Vagina (tissue), 2 donors: ENCODE measurements at regions not wholly inside any gene's neighbourhood (a gene's known extent, or its start where the extent isn't known, plus 50 kb on each side); places are given as distances from the start of the nearest gene placed in this dataset.

ENCODE experiments used
- DNase-seq, 2 donors: peaks; one replicate each; pipeline ENCODE4 v3.0.0-alpha.2; 2017; ENCODE audit errors: extremely low spot score in 2 of 2
- H3K27ac ChIP-seq: fragments of 200-600 bp; sonication (generic); one replicate; pipeline ENCODE4 v1.5.1; 2019
- H3K27me3 ChIP-seq: fragments of 200-600 bp; sonication (generic); one replicate; pipeline ENCODE4 v1.5.1; 2019
- H3K36me3 ChIP-seq, 2 donors: fragments of 200-600 bp; sonication (generic); one replicate each; pipeline ENCODE4 v1.5.1; 2017 to 2019
- H3K4me1 ChIP-seq: fragments of 200-600 bp; sonication (generic); one replicate; pipeline ENCODE4 v1.5.1; 2019
- H3K4me3 ChIP-seq, 2 donors: fragments of 200-600 bp; sonication (generic); 1 replicate in 1 of 2; 2 replicates in 1 of 2; pipeline ENCODE4 v1.5.1; 2016 to 2019
- H3K9me3 ChIP-seq: fragments of 200-600 bp; sonication (generic); one replicate; pipeline ENCODE4 v1.5.1; 2019
- CTCF ChIP-seq, 3 experiments: fragments of 450-650 bp in 2 of 3; fragments of 200-600 bp in 1 of 3; sonication (generic) in 1 of 3; IDR thresholded peaks; one replicate each; pipeline ENCODE4 v1.5.1; 2017 to 2019; ENCODE audit warnings: antibody characterized with exemption in 3 of 3, mild to moderate bottlenecking in 2 of 3, moderate library complexity in 2 of 3
- POLR2A ChIP-seq, 2 donors: fragments of 450-650 bp; IDR thresholded peaks; one replicate each; pipeline ENCODE4 v1.6.1; 2017; ENCODE audit warnings: antibody characterized with exemption in 2 of 2, mild to moderate bottlenecking in 2 of 2, moderate library complexity in 2 of 2
- POLR2AphosphoS5 ChIP-seq, 2 donors: sonication (generic); formaldehyde crosslinking; IDR thresholded peaks; one replicate each; pipeline ENCODE4 v1.9.0; 2017; ENCODE audit warnings: antibody characterized with exemption in 2 of 2, mild to moderate bottlenecking in 2 of 2, low read depth in 1 of 2; ENCODE audit not compliant: insufficient read depth in 1 of 2
- intact Hi-C: fragments of 100-400 bp; cut with DNase I; formaldehyde crosslinking; loops from one replicate; pipeline ENCODE4 v1.15.1; 2023

- DNase-seq: no peak
- intact Hi-C loops: no loop called here
- H3K27ac ChIP-seq: no peak overlapping the region
- H3K36me3 ChIP-seq: no peaks in the 10 kb centered on the region
- H3K9me3 ChIP-seq: no peaks in the 10 kb centered on the region
- H3K4me3 ChIP-seq: no peak overlapping the region
- H3K27me3 ChIP-seq: no peaks in the 10 kb centered on the region
- no peaks in the 10 kb centered on the region for H3K4me1 ChIP-seq
- no peak for TF ChIP-seq CTCF (IDR thresholded peaks at IDR 0.05)
- no peak for TF ChIP-seq POLR2AphosphoS5 (IDR thresholded peaks at IDR 0.05; ENCODE audit: insufficient read depth in 1 of 2, low read depth in 1 of 2)
- TF ChIP-seq POLR2A (IDR thresholded peaks at IDR 0.05): no peak
Observed at GRCh38 chr2:59004621-59005020, 763.5 kb upstream of the FANCL start.

GRCh38 chr2:59000796-59001195 is 759.7 kb upstream of the FANCL start:
- no peaks in the 10 kb centered on the region for H3K27me3 ChIP-seq
- no peaks in the 10 kb centered on the region for H3K9me3 ChIP-seq
- TF ChIP-seq CTCF (IDR thresholded peaks at IDR 0.05) (no peak), POLR2AphosphoS5 (IDR thresholded peaks at IDR 0.05; ENCODE audit: insufficient read depth in 1 of 2, low read depth in 1 of 2) (no peak), POLR2A (IDR thresholded peaks at IDR 0.05) (no peak)
- intact Hi-C loops: no loop called here
- H3K27ac ChIP-seq: no peak overlapping the region
- H3K36me3 ChIP-seq: no peaks in the 10 kb centered on the region
- DNase-seq: no peak
- no peaks in the 10 kb centered on the region for H3K4me1 ChIP-seq
- no peak overlapping the region for H3K4me3 ChIP-seq

GRCh38 chr2:58992062-58992706 is 751.1 kb upstream of the FANCL start:
- Histone ChIP-seq H3K27ac (no peak overlapping the region), H3K4me1 (no peaks in the 10 kb centered on the region), H3K4me3 (no peak overlapping the region), H3K9me3 (no peaks in the 10 kb centered on the region), H3K27me3 (no peaks in the 10 kb centered on the region), H3K36me3 (no peaks in the 10 kb centered on the region)
- TF ChIP-seq POLR2A (IDR thresholded peaks at IDR 0.05) (no peak), CTCF (IDR thresholded peaks at IDR 0.05) (no peak), POLR2AphosphoS5 (IDR thresholded peaks at IDR 0.05; ENCODE audit: insufficient read depth in 1 of 2, low read depth in 1 of 2) (no peak)
- DNase-seq: no peak
- intact Hi-C loops: no loop called here

- TF ChIP-seq CTCF (IDR thresholded peaks at IDR 0.05): no peak
- no peak for TF ChIP-seq POLR2AphosphoS5 (IDR thresholded peaks at IDR 0.05; ENCODE audit: insufficient read depth in 1 of 2, low read depth in 1 of 2)
- TF ChIP-seq POLR2A (IDR thresholded peaks at IDR 0.05): no peak
- Histone ChIP-seq H3K27ac (no peak overlapping the region), H3K36me3 (no peaks in the 10 kb centered on the region), H3K9me3 (no peaks in the 10 kb centered on the region), H3K4me1 (no peaks in the 10 kb centered on the region), H3K27me3 (no peaks in the 10 kb centered on the region), H3K4me3 (no peak overlapping the region)
- intact Hi-C loops: no loop called here
- DNase-seq: no peak
Observed at GRCh38 chr2:58991357-58991756, 750.2 kb upstream of the FANCL start.

GRCh38 chr2:58985541-58985940 is 744.4 kb upstream of the FANCL start:
- intact Hi-C loops: no loop called here
- H3K27me3 ChIP-seq: no peaks in the 10 kb centered on the region
- H3K27ac ChIP-seq: no peak overlapping the region
- no peaks in the 10 kb centered on the region for H3K9me3 ChIP-seq
- no peaks in the 10 kb centered on the region for H3K4me1 ChIP-seq
- TF ChIP-seq CTCF (IDR thresholded peaks at IDR 0.05): no peak
- no peak overlapping the region for H3K4me3 ChIP-seq
- no peaks in the 10 kb centered on the region for H3K36me3 ChIP-seq
- DNase-seq: no peak
